ENCODE measurements at regions not wholly inside any gene's neighbourhood (a gene's known extent, or its start where the extent isn't known, plus 50 kb on each side); places are given as distances from the start of the nearest gene placed in this dataset.

DNA sequence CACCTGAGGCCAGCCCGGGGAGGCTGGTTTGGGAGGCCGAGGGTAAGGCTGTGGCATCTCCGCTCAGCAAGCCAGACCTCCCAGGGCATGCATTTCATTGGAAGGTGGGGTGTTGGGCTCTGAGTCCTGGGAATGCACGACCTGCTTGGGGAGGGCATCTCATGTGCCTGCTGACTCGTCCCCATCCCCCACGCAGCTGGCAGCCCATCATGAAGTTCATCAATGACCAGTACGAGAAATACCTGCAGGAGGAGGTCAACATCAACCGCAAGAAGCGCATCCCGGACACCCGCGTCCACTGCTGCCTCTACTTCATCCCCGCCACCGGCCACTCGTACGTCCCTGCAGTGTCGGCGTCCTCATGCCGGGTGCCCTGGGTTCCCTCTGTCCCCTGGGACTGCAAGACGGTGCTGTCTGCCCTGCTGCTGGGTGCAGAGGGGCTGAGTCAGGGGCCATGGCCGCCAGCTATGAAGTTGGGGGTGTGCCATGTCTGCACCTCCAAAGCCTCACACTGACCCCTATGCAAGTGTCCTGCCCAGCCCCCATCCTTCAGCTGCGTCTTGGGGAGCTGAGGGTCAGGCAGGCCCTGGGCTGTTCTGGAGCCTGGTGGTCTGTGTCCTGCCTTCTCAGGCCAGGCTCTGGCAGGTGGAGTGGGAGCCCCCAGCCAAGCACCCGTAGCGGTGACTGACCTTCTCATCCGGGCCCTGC, 347.9 kb downstream of the SEC14L1 start:
- no peak for TF ChIP-seq CTCF (IDR thresholded peaks at IDR 0.05; ENCODE audit: insufficient read depth, low read length, poor library complexity, severe bottlenecking)
- DNase-seq (ENCODE audit: low read depth): no peak
- Histone ChIP-seq H3K4me3 (ENCODE audit: low read depth, low read length) (no peak overlapping the region), H3K27me3 (ENCODE audit: control insufficient read depth, insufficient read depth, low read length) (no peaks in the 10 kb centered on the region), H3K36me3 (ENCODE audit: control insufficient read depth, insufficient read depth, low read length) (peaks cover 3% of the 10 kb centered on the region)

GRCh38 chr17:77489239-77489892, 348.6 kb downstream of the SEC14L1 start:
- TF ChIP-seq CTCF (IDR thresholded peaks at IDR 0.05; ENCODE audit: insufficient read depth, low read length, poor library complexity, severe bottlenecking): no peak
- no peak for DNase-seq (ENCODE audit: low read depth)
- Histone ChIP-seq H3K36me3 (ENCODE audit: control insufficient read depth, insufficient read depth, low read length) (peaks cover 3% of the 10 kb centered on the region), H3K4me3 (ENCODE audit: low read depth, low read length) (no peak overlapping the region), H3K27me3 (ENCODE audit: control insufficient read depth, insufficient read depth, low read length) (no peaks in the 10 kb centered on the region)

DNA sequence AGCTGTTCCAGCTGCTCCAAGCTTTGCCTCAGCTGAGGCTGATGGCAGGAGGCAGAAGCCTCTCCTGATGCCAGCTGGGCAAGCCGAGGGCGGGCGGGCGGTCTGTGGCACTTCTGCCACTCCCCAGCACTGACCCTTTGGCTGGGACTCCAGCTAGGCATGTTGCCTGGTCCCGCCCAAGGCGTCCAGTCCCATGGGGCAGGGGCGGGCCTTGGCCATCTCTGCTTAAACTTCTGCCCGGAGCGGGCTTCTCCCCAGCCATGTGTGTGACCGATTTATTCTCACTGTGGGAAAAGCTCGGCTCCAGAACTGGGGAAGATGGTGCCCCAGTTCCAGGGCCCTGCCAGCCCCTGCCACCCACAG, 349.1 kb downstream of the SEC14L1 start:
- no peaks in the 10 kb centered on the region for H3K27me3 ChIP-seq (ENCODE audit: control insufficient read depth, insufficient read depth, low read length)
- no peak for TF ChIP-seq CTCF (IDR thresholded peaks at IDR 0.05; ENCODE audit: insufficient read depth, low read length, poor library complexity, severe bottlenecking)
- H3K36me3 ChIP-seq (ENCODE audit: control insufficient read depth, insufficient read depth, low read length): peaks cover 6% of the 10 kb centered on the region
- H3K4me3 ChIP-seq (ENCODE audit: low read depth, low read length): no peak overlapping the region
- DNase-seq (ENCODE audit: low read depth): no peak

GRCh38 chr17:77490361-77491183, 349.8 kb downstream of the SEC14L1 start:
- DNase-seq (ENCODE audit: low read depth): no peak
- no peak for TF ChIP-seq CTCF (IDR thresholded peaks at IDR 0.05; ENCODE audit: insufficient read depth, low read length, poor library complexity, severe bottlenecking)
- H3K4me3 ChIP-seq (ENCODE audit: low read depth, low read length): no peak overlapping the region
- H3K27me3 ChIP-seq (ENCODE audit: control insufficient read depth, insufficient read depth, low read length): no peaks in the 10 kb centered on the region
- H3K36me3 ChIP-seq (ENCODE audit: control insufficient read depth, insufficient read depth, low read length): peaks cover 6% of the 10 kb centered on the region

DNA sequence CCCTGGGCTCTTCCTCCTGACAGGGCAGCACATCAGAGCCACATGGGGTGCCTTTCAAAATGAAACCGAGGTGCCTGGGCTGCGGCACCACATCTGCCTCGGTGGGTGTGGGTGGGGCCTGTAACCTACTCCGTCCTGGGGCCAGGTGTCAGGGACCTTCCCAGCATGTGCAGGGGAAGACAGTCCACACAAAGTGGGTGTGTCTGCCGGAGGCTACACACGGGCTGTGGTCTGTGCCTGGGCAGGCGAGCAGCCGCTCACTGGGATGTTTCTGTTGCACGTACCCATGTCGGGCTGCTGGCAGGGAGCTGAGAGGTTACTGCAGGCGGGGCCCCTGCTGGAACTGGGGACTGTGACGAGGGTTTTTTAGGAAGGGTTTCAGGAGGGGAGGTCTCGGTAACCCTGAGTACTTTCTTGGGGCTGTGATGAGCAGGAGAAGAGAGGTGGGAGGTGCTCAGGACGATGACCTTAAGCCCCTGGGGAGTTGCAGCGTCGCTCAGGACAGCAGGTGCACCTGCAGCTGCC, 351.2 kb downstream of the SEC14L1 start:
- H3K36me3 ChIP-seq (ENCODE audit: control insufficient read depth, insufficient read depth, low read length): peaks cover 7% of the 10 kb centered on the region
- no peak for TF ChIP-seq CTCF (IDR thresholded peaks at IDR 0.05; ENCODE audit: insufficient read depth, low read length, poor library complexity, severe bottlenecking)
- no peak overlapping the region for H3K4me3 ChIP-seq (ENCODE audit: low read depth, low read length)
- no peaks in the 10 kb centered on the region for H3K27me3 ChIP-seq (ENCODE audit: control insufficient read depth, insufficient read depth, low read length)
- DNase-seq (ENCODE audit: low read depth): no peak
